ENCODE measurements at regions not wholly inside any gene's neighbourhood (a gene's known extent, or its start where the extent isn't known, plus 50 kb on each side); places are given as distances from the start of the nearest gene placed in this dataset.
"Not testable (repeated sequence)": the region's sequence is repeated elsewhere in the genome, so short reads cannot be mapped to it uniquely, and the experiment has no call there.

GRCh38 chr4:163697121-163697520 lies 202.6 kb downstream of the TMA16 start:
- intact Hi-C loops (cut with DNase I; ENCODE audit: low total_unique reads), result no loop called here
- no peaks in the 10 kb centered on the region for H3K9me3 ChIP-seq
- TF ChIP-seq POLR2A (IDR thresholded peaks at IDR 0.05) (no peak), CTCF (IDR thresholded peaks at IDR 0.05) (no peak), POLR2AphosphoS5 (IDR thresholded peaks at IDR 0.05) (no peak)

DNA sequence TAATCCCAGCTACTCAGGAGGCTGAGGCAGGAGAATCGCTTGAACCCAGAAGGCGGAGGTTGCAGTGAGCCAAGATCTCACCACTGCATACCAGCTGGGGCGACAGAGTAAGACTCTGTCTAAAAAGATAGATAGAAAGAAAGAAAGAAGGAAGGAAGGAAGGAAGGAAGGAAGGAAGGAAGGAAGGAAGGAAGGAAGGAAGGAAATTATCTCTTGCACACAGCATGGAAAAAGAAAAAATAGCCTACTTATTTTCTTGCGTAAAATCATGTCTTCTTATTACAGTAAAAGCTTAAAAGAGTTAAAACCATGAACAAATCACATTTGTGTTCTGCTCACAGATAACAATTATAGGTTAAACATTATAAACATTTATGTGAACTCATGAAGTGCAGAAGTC lies 205.9 kb downstream of the TMA16 start:
- H3K27me3 ChIP-seq; H3K4me3 ChIP-seq; DNase-seq (ENCODE audit: low spot score in 2 of 2); intact Hi-C loops (cut with DNase I; ENCODE audit: low total_unique reads); H3K9me3 ChIP-seq; H3K4me1 ChIP-seq; H3K36me3 ChIP-seq; H3K27ac ChIP-seq: not testable (repeated sequence)

More at GRCh38 chr4:163697121-163697520, 202.6 kb downstream of the TMA16 start:
- Histone ChIP-seq H3K27me3 (no peaks in the 10 kb centered on the region), H3K4me1 (no peaks in the 10 kb centered on the region), H3K27ac (no peak overlapping the region), H3K4me3 (no peak overlapping the region), H3K36me3 (no peaks in the 10 kb centered on the region)
- DNase-seq (ENCODE audit: low spot score in 2 of 2), result no peak

DNA sequence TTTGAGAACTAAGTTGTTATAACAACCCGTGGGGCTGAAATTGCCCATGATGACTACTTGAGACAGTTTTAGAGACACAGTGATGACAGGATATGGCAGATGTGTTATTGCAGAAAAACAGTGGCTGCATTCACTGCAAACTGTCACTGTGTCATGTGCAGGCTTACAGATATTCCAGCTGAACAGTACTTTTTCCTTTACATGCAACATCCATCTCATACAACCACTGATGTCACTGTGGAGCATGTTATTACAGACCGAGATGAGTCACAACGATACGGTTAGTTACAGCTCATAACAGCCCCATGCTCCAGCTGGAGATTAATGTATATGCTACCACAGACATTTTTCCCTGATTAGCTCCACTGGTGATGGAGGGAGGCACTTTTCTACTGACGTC lies 207.4 kb downstream of the TMA16 start:
- H3K4me1 ChIP-seq, result no peaks in the 10 kb centered on the region
- DNase-seq (ENCODE audit: low spot score in 2 of 2), result no peak
- H3K27ac ChIP-seq, result no peak overlapping the region
- H3K4me3 ChIP-seq, result no peak overlapping the region
- H3K9me3 ChIP-seq, result no peaks in the 10 kb centered on the region
- TF ChIP-seq CTCF (IDR thresholded peaks at IDR 0.05) (no peak), POLR2AphosphoS5 (IDR thresholded peaks at IDR 0.05) (no peak), POLR2A (IDR thresholded peaks at IDR 0.05) (no peak)
- H3K27me3 ChIP-seq, result no peaks in the 10 kb centered on the region
- no peaks in the 10 kb centered on the region for H3K36me3 ChIP-seq
- intact Hi-C loops (cut with DNase I; ENCODE audit: low total_unique reads), result no loop called here

DNA sequence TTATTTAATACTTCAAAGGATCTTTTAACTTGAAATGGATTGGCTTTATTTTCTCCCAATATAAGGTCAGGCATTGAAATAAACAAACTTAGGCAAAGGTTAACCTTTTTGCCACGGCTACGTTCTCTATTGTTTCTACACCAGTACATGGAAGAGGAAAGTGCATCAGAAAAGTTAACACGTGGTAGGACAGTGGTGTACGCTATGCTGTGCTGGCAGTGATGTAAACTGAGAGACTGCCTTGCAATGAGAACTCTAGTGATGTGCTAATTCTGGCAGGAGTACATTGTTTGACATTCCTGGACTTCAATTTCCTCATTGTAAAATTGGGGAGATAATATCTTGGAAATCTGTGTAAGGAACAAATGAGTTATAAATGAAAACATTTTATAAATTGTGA lies 208.2 kb downstream of the TMA16 start:
- no peak overlapping the region for H3K4me3 ChIP-seq
- intact Hi-C loops (cut with DNase I; ENCODE audit: low total_unique reads), result no loop called here
- H3K4me1 ChIP-seq, result no peaks in the 10 kb centered on the region

DNA sequence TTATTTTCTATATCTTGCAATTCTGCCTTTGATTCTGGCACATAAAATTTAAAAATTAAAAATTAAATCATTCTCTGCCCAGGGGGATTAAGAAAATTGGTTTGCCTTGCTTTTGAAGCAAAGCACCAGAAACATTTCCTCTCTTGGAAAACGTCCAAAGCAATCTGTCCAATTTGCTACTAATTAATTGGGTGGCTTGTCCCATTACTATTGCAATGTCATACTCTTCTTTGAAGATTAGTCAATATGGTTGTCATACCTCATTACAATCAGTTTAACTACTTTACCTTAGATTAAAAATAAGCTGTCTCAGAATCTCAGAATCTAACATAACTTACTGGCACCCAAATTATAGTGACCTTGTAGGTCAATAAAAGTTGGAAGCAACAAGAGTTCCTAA lies 208.8 kb downstream of the TMA16 start:
- intact Hi-C loops (cut with DNase I; ENCODE audit: low total_unique reads), result no loop called here
- no peak overlapping the region for H3K4me3 ChIP-seq
- no peaks in the 10 kb centered on the region for H3K4me1 ChIP-seq
- no peak overlapping the region for H3K27ac ChIP-seq
- H3K27me3 ChIP-seq, result no peaks in the 10 kb centered on the region
- DNase-seq (ENCODE audit: low spot score in 2 of 2), result no peak
- no peaks in the 10 kb centered on the region for H3K36me3 ChIP-seq
- TF ChIP-seq POLR2A (IDR thresholded peaks at IDR 0.05) (no peak), CTCF (IDR thresholded peaks at IDR 0.05) (no peak), POLR2AphosphoS5 (IDR thresholded peaks at IDR 0.05) (no peak)
- H3K9me3 ChIP-seq, result no peaks in the 10 kb centered on the region

More for the DNA sequence above, 208.2 kb downstream of the TMA16 start:
- H3K27me3 ChIP-seq, result no peaks in the 10 kb centered on the region
- H3K27ac ChIP-seq, result no peak overlapping the region
- DNase-seq (ENCODE audit: low spot score in 2 of 2), result no peak
- H3K36me3 ChIP-seq, result no peaks in the 10 kb centered on the region
- TF ChIP-seq POLR2AphosphoS5 (IDR thresholded peaks at IDR 0.05) (no peak), POLR2A (IDR thresholded peaks at IDR 0.05) (no peak), CTCF (IDR thresholded peaks at IDR 0.05) (no peak)
- H3K9me3 ChIP-seq, result no peaks in the 10 kb centered on the region

DNA sequence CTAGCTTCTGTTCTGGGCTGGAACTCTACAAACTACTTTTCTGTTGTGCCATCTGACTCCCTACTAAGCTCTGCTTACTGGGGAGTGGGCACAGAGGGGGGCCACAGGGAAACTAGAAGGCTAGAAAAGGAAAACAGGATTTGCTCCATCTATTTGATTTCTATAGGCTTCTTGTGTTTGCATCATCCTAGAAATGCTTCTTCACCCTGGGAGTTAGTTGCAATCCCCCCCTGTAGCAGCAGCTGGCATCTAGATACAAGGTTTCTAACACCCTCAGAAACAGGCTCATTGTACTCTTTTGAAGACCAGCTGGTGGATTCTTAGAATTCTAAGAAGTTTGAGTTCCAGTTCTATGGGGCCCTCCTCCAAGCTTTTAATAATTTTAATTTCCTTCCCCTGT lies 213.4 kb downstream of the TMA16 start:
- intact Hi-C loops (cut with DNase I; ENCODE audit: low total_unique reads), result no loop called here
- H3K27ac ChIP-seq, result no peak overlapping the region
- no peaks in the 10 kb centered on the region for H3K27me3 ChIP-seq
- no peaks in the 10 kb centered on the region for H3K9me3 ChIP-seq
- no peak overlapping the region for H3K4me3 ChIP-seq
- TF ChIP-seq CTCF (IDR thresholded peaks at IDR 0.05) (no peak), POLR2A (IDR thresholded peaks at IDR 0.05) (no peak), POLR2AphosphoS5 (IDR thresholded peaks at IDR 0.05) (no peak)
- H3K36me3 ChIP-seq, result no peaks in the 10 kb centered on the region
- no peaks in the 10 kb centered on the region for H3K4me1 ChIP-seq
- DNase-seq (ENCODE audit: low spot score in 2 of 2), result no peak

Data from breast epithelium (tissue), 4 donors.